Progenitor cell of endocrine pancreas (in vitro differentiated cells): ENCODE measurements at regions not wholly inside any gene's neighbourhood (a gene's known extent, or its start where the extent isn't known, plus 50 kb on each side); places are given as distances from the start of the nearest gene placed in this dataset.
"Not testable (repeated sequence)": the region's sequence is repeated elsewhere in the genome, so short reads cannot be mapped to it uniquely, and the experiment has no call there.

Experiments used
- DNase-seq: peaks from one replicate; pipeline ENCODE4 v3.0.0; 2021; ENCODE audit warnings: low spot score; ENCODE audit not compliant: unreplicated experiment
- H3K27ac Mint-ChIP-seq: 2 replicates; pipeline ENCODE4 v1.8.0; 2021; ENCODE audit warnings: mild to moderate bottlenecking, moderate library complexity, mixed read lengths
- H3K27me3 Mint-ChIP-seq: 2 replicates; pipeline ENCODE4 v1.8.0; 2021; ENCODE audit warnings: mixed read lengths
- H3K36me3 Mint-ChIP-seq: 2 replicates; pipeline ENCODE4 v1.8.0; 2022; ENCODE audit warnings: mixed read lengths; ENCODE audit not compliant: insufficient read depth
- H3K4me1 Mint-ChIP-seq: 2 replicates; pipeline ENCODE4 v1.8.0; 2021; ENCODE audit warnings: low read depth, mixed read lengths
- H3K4me3 Mint-ChIP-seq: 2 replicates; pipeline ENCODE4 v1.8.0; 2021; ENCODE audit warnings: low read depth, mild to moderate bottlenecking, moderate library complexity, mixed read lengths
- H3K9me3 Mint-ChIP-seq: 2 replicates; pipeline ENCODE4 v1.8.0; 2021; ENCODE audit warnings: low read depth, mixed read lengths
- TF ChIP-seq, protein P1 (sequence below): fragments of 200-600 bp; sonication (generic); IDR thresholded peaks from one replicate; pipeline ENCODE4 v1.5.0; 2021; ENCODE audit warnings: antibody characterized with exemption, mild to moderate bottlenecking; ENCODE audit not compliant: unreplicated experiment

DNA sequence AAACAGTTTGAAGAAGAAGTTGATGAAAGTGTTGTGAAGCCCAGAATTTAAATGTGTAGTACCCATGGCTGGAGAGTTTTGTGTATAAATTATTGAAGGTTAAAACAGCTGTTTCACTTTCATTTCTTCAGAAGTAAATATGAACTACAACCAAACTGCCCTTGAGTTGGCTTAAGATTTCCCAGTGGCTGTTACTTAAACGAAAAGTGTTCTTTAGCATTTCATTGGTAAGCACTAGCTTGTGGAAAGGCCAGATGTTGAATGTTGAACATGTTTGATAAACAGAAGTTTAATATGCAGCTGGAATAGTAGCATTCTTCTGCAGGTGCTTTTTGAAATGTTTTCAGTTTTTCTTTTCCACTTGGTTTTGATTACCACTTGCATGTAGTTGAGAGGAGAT, 83.2 kb upstream of the TNRC6B start:
- DNase-seq = no peak
- H3K9me3 Mint-ChIP-seq = peaks cover 5% of the 10 kb centered on the region
- H3K27ac Mint-ChIP-seq = no peak overlapping the region
- H3K27me3 Mint-ChIP-seq = no peaks in the 10 kb centered on the region
- H3K36me3 Mint-ChIP-seq = peaks cover 4% of the 10 kb centered on the region
- H3K4me3 Mint-ChIP-seq = no peak overlapping the region
- peaks cover 9% of the 10 kb centered on the region for H3K4me1 Mint-ChIP-seq
- TF ChIP-seq, protein P1, sequence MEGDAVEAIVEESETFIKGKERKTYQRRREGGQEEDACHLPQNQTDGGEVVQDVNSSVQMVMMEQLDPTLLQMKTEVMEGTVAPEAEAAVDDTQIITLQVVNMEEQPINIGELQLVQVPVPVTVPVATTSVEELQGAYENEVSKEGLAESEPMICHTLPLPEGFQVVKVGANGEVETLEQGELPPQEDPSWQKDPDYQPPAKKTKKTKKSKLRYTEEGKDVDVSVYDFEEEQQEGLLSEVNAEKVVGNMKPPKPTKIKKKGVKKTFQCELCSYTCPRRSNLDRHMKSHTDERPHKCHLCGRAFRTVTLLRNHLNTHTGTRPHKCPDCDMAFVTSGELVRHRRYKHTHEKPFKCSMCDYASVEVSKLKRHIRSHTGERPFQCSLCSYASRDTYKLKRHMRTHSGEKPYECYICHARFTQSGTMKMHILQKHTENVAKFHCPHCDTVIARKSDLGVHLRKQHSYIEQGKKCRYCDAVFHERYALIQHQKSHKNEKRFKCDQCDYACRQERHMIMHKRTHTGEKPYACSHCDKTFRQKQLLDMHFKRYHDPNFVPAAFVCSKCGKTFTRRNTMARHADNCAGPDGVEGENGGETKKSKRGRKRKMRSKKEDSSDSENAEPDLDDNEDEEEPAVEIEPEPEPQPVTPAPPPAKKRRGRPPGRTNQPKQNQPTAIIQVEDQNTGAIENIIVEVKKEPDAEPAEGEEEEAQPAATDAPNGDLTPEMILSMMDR = no peak

DNA sequence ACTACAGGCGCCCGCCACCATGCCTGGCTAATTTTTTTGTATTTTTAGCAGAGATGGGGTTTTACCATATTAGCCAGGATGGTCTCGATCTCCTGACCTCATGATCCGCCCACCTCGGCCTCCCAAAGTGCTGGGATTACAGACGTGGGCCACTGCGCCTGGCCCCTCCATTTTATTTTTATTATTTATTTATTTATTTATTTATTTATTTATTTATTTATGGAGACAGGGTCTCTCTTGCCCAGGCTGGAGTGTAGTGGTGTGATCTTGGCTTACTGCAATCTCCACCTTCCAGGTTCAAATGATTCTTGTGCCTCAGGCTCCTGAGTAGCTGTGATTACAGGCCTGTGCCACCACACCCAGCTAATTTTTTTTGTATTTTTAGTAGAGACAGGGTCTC, 77.8 kb upstream of the TNRC6B start:
- DNase-seq, H3K4me3 Mint-ChIP-seq, H3K36me3 Mint-ChIP-seq: not testable (repeated sequence)

DNA sequence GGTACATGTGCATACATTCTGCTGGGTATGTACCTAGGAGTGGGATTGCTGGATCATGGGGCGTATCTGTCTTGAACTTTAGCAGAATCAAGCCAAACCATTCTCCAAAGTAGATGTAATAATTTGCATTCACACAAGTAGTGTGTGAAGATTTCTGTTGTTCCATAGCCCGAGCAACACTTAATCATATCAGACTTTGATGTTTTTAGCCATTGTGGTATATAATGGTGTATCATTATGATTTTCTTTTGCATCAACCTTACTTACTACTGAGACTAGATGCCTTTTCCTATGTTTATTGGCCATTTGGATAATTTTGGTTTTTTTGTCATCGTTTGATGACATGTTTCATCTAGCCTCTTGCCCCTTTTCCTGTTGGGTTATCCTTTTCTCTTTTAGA, 72.0 kb upstream of the TNRC6B start:
- Mint-ChIP-seq H3K9me3 (no peaks in the 10 kb centered on the region), H3K4me1 (peaks cover 5% of the 10 kb centered on the region), H3K27me3 (no peaks in the 10 kb centered on the region), H3K27ac (no peak overlapping the region), H3K36me3 (peaks cover 2% of the 10 kb centered on the region), H3K4me3 (no peak overlapping the region)
- DNase-seq = no peak
- TF ChIP-seq, protein P1 = no peak

More for the DNA sequence above, 77.8 kb upstream of the TNRC6B start:
- H3K9me3 Mint-ChIP-seq, H3K27ac Mint-ChIP-seq, H3K27me3 Mint-ChIP-seq: not testable (repeated sequence)
- peaks cover 13% of the 10 kb centered on the region for H3K4me1 Mint-ChIP-seq

DNA sequence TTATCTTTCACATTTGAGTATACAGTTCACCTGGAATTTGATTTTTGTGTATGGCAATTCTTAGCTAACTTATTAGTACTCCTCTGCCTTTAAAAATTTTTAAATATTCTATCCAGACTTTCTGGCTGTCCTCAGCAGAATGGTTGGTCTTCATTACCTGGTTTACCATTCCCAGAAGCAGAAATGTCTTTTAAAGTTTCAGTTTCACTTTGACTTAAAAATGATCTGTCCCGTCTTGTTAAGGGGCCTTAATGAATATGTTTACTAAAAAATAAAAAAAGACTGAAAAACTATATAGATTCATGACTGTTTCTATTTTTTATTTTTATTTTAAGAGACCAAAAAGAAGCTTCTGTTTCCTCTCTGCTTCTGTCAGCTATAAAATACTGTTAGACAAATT, 70.5 kb upstream of the TNRC6B start:
- Mint-ChIP-seq H3K36me3 (peaks cover 2% of the 10 kb centered on the region), H3K27me3 (no peaks in the 10 kb centered on the region), H3K4me1 (peaks cover 9% of the 10 kb centered on the region), H3K9me3 (no peaks in the 10 kb centered on the region), H3K27ac (no peak overlapping the region), H3K4me3 (no peak overlapping the region)
- no peak for DNase-seq
- TF ChIP-seq, protein P1 = no peak

DNA sequence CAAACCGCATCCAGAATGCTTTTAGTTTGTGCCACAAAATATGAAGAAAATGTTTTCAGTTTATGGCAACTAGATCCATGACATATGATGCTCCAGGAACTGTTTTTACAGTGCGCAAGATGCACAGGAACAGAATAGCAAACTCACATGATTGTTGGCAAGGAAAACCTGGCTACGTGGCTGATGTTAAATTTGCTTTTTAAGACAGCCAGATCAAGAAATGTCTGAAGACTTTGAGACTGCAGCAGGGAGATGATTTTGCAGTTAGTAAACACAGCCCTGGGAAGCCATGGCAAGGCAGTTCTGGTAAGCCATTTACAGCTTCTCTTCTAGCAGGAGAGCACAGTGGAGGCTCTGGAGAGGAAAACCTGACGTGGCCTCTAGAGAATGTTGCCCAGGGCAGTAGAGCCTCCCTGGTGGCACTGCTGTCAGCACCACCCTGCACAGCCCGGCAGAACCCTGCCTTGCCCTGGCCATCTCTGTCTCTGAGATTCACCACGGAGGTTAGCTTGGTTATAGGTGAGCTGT, 69.8 kb upstream of the TNRC6B start:
- Mint-ChIP-seq H3K9me3 (no peaks in the 10 kb centered on the region), H3K27ac (no peak overlapping the region), H3K27me3 (no peaks in the 10 kb centered on the region), H3K4me3 (no peak overlapping the region), H3K36me3 (peaks cover 2% of the 10 kb centered on the region), H3K4me1 (peaks cover 9% of the 10 kb centered on the region)
- DNase-seq = no peak
- TF ChIP-seq, protein P1 = no peak

DNA sequence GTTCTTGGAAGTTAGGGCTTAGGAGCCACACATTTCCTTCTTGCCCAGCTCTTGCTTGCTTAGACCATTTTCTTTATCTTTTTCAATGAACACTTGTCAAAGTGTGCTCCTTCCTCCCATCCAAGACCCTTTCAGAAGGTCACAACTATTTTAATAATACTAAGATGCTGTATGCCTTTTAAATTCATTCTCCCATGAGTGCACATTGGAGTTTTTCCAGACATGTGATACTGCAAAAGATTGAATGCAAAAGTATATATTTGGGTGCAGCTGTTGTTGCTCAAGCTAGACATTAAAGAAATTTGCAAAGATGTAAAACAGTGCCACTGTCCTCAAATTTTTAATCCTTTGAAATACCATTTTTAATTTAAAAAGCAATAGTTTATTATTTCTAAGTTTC, 69.3 kb upstream of the TNRC6B start:
- no peak overlapping the region for H3K27ac Mint-ChIP-seq
- H3K4me3 Mint-ChIP-seq = no peak overlapping the region
- DNase-seq = no peak
- H3K9me3 Mint-ChIP-seq = no peaks in the 10 kb centered on the region
- TF ChIP-seq, protein P1 = no peak
- no peaks in the 10 kb centered on the region for H3K27me3 Mint-ChIP-seq
- peaks cover 2% of the 10 kb centered on the region for H3K36me3 Mint-ChIP-seq
- H3K4me1 Mint-ChIP-seq = peaks cover 9% of the 10 kb centered on the region

DNA sequence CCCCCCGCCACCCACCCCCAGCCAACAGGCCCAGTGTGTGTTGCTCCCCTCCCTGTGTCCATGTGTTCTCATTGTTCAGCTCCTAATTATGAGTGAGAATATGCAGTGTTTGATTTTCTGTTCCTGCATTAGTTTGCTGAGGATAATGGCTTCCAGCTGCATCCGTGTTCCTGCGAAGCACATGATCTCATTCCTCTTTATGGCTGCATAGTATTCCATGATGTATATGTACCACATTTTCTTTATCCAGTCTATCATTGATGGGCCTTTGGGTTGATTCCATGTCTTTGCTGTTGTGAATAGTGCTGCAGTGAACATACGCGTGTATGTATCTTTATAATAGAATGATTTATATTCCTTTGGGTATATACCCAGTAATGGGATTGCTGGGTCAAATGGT, 68.8 kb upstream of the TNRC6B start:
- not testable (repeated sequence) for H3K4me1 Mint-ChIP-seq, H3K4me3 Mint-ChIP-seq, H3K27me3 Mint-ChIP-seq, H3K36me3 Mint-ChIP-seq, DNase-seq, H3K9me3 Mint-ChIP-seq, H3K27ac Mint-ChIP-seq
